Osteoblast (primary cell): ENCODE measurements at regions not wholly inside any gene's neighbourhood (a gene's known extent, or its start where the extent isn't known, plus 50 kb on each side); places are given as distances from the start of the nearest gene placed in this dataset.

Experiments
- DNase-seq: peaks from one replicate; pipeline ENCODE4 v3.0.0; 2011; ENCODE audit warnings: low spot score, mixed read lengths; ENCODE audit not compliant: insufficient read length; ENCODE audit errors: missing footprints
- H2AFZ ChIP-seq: 2 replicates; pipeline ENCODE4 v1.6.0; 2011; ENCODE audit warnings: mild to moderate bottlenecking, low read length
- H3K27ac ChIP-seq: 2 replicates; pipeline ENCODE4 v1.5.1; 2011; ENCODE audit warnings: mild to moderate bottlenecking, low read depth, low read length, moderate library complexity
- H3K27me3 ChIP-seq: 2 replicates; pipeline ENCODE4 v1.6.0; 2012; ENCODE audit warnings: mild to moderate bottlenecking, control low read depth, inconsistent platforms, low read length, moderate library complexity; ENCODE audit not compliant: insufficient read depth
- H3K36me3 ChIP-seq: 2 replicates; pipeline ENCODE4 v1.5.1; 2011; ENCODE audit warnings: mild to moderate bottlenecking, low read length, control low read depth, moderate library complexity; ENCODE audit not compliant: insufficient read depth
- H3K4me1 ChIP-seq: 2 replicates; pipeline ENCODE4 v1.5.1; 2011; ENCODE audit warnings: mild to moderate bottlenecking, low read length, control low read depth, moderate library complexity; ENCODE audit not compliant: insufficient read depth
- H3K4me2 ChIP-seq: 2 replicates; pipeline ENCODE4 v1.6.0; 2011; ENCODE audit warnings: mild to moderate bottlenecking, low read length; ENCODE audit not compliant: insufficient read depth
- H3K4me3 ChIP-seq: fragments of 200-600 bp; sonication (generic); 3 replicates; pipeline ENCODE4 v1.5.1; 2012; ENCODE audit warnings: mild to moderate bottlenecking, low read length, inconsistent platforms; ENCODE audit not compliant: insufficient read depth
- H3K79me2 ChIP-seq: 2 replicates; pipeline ENCODE4 v1.6.0; 2012; ENCODE audit warnings: mild to moderate bottlenecking, low read length, control low read depth, inconsistent platforms; ENCODE audit not compliant: insufficient read depth
- H3K9me3 ChIP-seq: 2 replicates; pipeline ENCODE4 v1.5.1; 2011; ENCODE audit warnings: low read depth, low read length, control low read depth
- H4K20me1 ChIP-seq: 2 replicates; pipeline ENCODE4 v1.6.0; 2012; ENCODE audit warnings: mild to moderate bottlenecking, low read length, control low read depth; ENCODE audit not compliant: insufficient read depth
- CTCF ChIP-seq: IDR thresholded peaks from 2 replicates; pipeline ENCODE4 v1.5.1; 2011; ENCODE audit warnings: mild to moderate bottlenecking, low read depth, low read length, moderate library complexity; ENCODE audit errors: extremely low read depth

GRCh38 chr4:12595986-12596385 is 888.2 kb downstream of the RAB28 start:
- Histone ChIP-seq H3K79me2 (no peaks in the 10 kb centered on the region), H3K36me3 (no peaks in the 10 kb centered on the region), H3K9me3 (no peaks in the 10 kb centered on the region), H4K20me1 (no peaks in the 10 kb centered on the region), H3K27me3 (no peaks in the 10 kb centered on the region), H3K4me1 (no peaks in the 10 kb centered on the region), H3K4me3 (no peak overlapping the region), H3K4me2 (no peak overlapping the region), H3K27ac (no peak overlapping the region), H2AFZ (no peak overlapping the region)
- no peak for DNase-seq
- TF ChIP-seq CTCF: no peak

- no peak overlapping the region for H2AFZ ChIP-seq
- no peak overlapping the region for H3K4me2 ChIP-seq
- TF ChIP-seq CTCF: no peak
- H3K4me1 ChIP-seq: no peaks in the 10 kb centered on the region
- H3K9me3 ChIP-seq: no peaks in the 10 kb centered on the region
- H4K20me1 ChIP-seq: no peaks in the 10 kb centered on the region
- no peaks in the 10 kb centered on the region for H3K36me3 ChIP-seq
- no peaks in the 10 kb centered on the region for H3K27me3 ChIP-seq
- no peak for DNase-seq
- H3K27ac ChIP-seq: no peak overlapping the region
- no peaks in the 10 kb centered on the region for H3K79me2 ChIP-seq
- H3K4me3 ChIP-seq: no peak overlapping the region
Measured at GRCh38 chr4:12595489-12595888, 888.7 kb downstream of the RAB28 start.

GRCh38 chr4:12588582-12588981 is 895.6 kb downstream of the RAB28 start:
- Histone ChIP-seq H3K27ac (no peak overlapping the region), H3K79me2 (no peaks in the 10 kb centered on the region), H3K4me1 (no peaks in the 10 kb centered on the region), H3K4me3 (no peak overlapping the region), H4K20me1 (no peaks in the 10 kb centered on the region), H3K36me3 (no peaks in the 10 kb centered on the region), H3K27me3 (no peaks in the 10 kb centered on the region), H3K4me2 (no peak overlapping the region), H2AFZ (no peak overlapping the region), H3K9me3 (no peaks in the 10 kb centered on the region)
- no peak for DNase-seq
- no peak for TF ChIP-seq CTCF

GRCh38 chr4:12586242-12587006 is 897.7 kb downstream of the RAB28 start:
- Histone ChIP-seq H4K20me1 (no peaks in the 10 kb centered on the region), H3K4me2 (no peak overlapping the region), H3K79me2 (no peaks in the 10 kb centered on the region), H3K27me3 (no peaks in the 10 kb centered on the region), H3K4me1 (no peaks in the 10 kb centered on the region), H3K4me3 (no peak overlapping the region), H3K27ac (no peak overlapping the region), H3K9me3 (no peaks in the 10 kb centered on the region), H2AFZ (no peak overlapping the region), H3K36me3 (no peaks in the 10 kb centered on the region)
- DNase-seq: no peak
- TF ChIP-seq CTCF: no peak
